Osteocyte (in vitro differentiated cells): ENCODE measurements at regions not wholly inside any gene's neighbourhood (a gene's known extent, or its start where the extent isn't known, plus 50 kb on each side); places are given as distances from the start of the nearest gene placed in this dataset.

Experiments
- DNase-seq: peaks from one replicate; pipeline ENCODE4 v3.0.0; 2021; ENCODE audit warnings: mixed read lengths; ENCODE audit not compliant: unreplicated experiment; ENCODE audit errors: extremely low spot score
- H3K27ac Mint-ChIP-seq: one replicate; pipeline ENCODE4 v1.8.0; 2021; ENCODE audit warnings: mild to moderate bottlenecking, mixed read lengths; ENCODE audit not compliant: unreplicated experiment
- H3K27me3 Mint-ChIP-seq: one replicate; pipeline ENCODE4 v1.8.0; 2021; ENCODE audit warnings: mixed read lengths; ENCODE audit not compliant: unreplicated experiment
- H3K36me3 Mint-ChIP-seq: one replicate; pipeline ENCODE4 v1.8.0; 2021; ENCODE audit warnings: mixed read lengths; ENCODE audit not compliant: unreplicated experiment
- H3K4me1 Mint-ChIP-seq: one replicate; pipeline ENCODE4 v1.8.0; 2021; ENCODE audit warnings: mixed read lengths; ENCODE audit not compliant: unreplicated experiment
- H3K4me3 Mint-ChIP-seq: one replicate; pipeline ENCODE4 v1.8.0; 2021; ENCODE audit warnings: mild to moderate bottlenecking, moderate library complexity, mixed read lengths; ENCODE audit not compliant: unreplicated experiment
- H3K9me3 Mint-ChIP-seq: one replicate; pipeline ENCODE4 v1.8.0; 2021; ENCODE audit warnings: mixed read lengths; ENCODE audit not compliant: unreplicated experiment
- CTCF ChIP-seq: fragments of 200-600 bp; sonication (generic); IDR thresholded peaks from 2 replicates; pipeline ENCODE4 v1.5.0; 2021; ENCODE audit warnings: antibody characterized with exemption, mild to moderate bottlenecking, moderate library complexity

- peaks cover 14% of the 10 kb centered on the region for H3K4me1 Mint-ChIP-seq
- H3K9me3 Mint-ChIP-seq, result no peaks in the 10 kb centered on the region
- TF ChIP-seq CTCF, result no peak
- H3K36me3 Mint-ChIP-seq, result no peaks in the 10 kb centered on the region
- peak; percentile 49 for DNase-seq
- H3K27me3 Mint-ChIP-seq, result peaks cover 18% of the 10 kb centered on the region
- H3K27ac Mint-ChIP-seq, result no peak overlapping the region
- H3K4me3 Mint-ChIP-seq, result no peak overlapping the region
These were observed 152.0 kb downstream of the ANKRD60 start for GRCh38 chr20:58076405-58076804.

- H3K27me3 Mint-ChIP-seq, result peaks cover 23% of the 10 kb centered on the region
- peak; percentile 44 for DNase-seq
- peaks cover 14% of the 10 kb centered on the region for H3K4me1 Mint-ChIP-seq
- no peak for TF ChIP-seq CTCF
- no peak overlapping the region for H3K27ac Mint-ChIP-seq
- H3K9me3 Mint-ChIP-seq, result no peaks in the 10 kb centered on the region
- no peaks in the 10 kb centered on the region for H3K36me3 Mint-ChIP-seq
- no peak overlapping the region for H3K4me3 Mint-ChIP-seq
These were observed 152.7 kb downstream of the ANKRD60 start for GRCh38 chr20:58075586-58076345.

- no peak for TF ChIP-seq CTCF
- Mint-ChIP-seq H3K36me3 (no peaks in the 10 kb centered on the region), H3K9me3 (no peaks in the 10 kb centered on the region), H3K27ac (no peak overlapping the region), H3K4me3 (no peak overlapping the region), H3K4me1 (peaks cover 14% of the 10 kb centered on the region), H3K27me3 (peaks cover 38% of the 10 kb centered on the region)
- peak; percentile 71 for DNase-seq
These were observed 154.3 kb downstream of the ANKRD60 start for GRCh38 chr20:58073945-58074856.

- no peak for TF ChIP-seq CTCF
- Mint-ChIP-seq H3K27ac (no peak overlapping the region), H3K27me3 (peaks cover 44% of the 10 kb centered on the region), H3K9me3 (no peaks in the 10 kb centered on the region), H3K4me3 (no peak overlapping the region), H3K4me1 (peaks cover 8% of the 10 kb centered on the region), H3K36me3 (no peaks in the 10 kb centered on the region)
- peak; percentile 76 for DNase-seq
These were observed 155.5 kb downstream of the ANKRD60 start for GRCh38 chr20:58072695-58073671.
